Stromal cell of bone marrow (primary cell): ENCODE measurements at regions not wholly inside any gene's neighbourhood (a gene's known extent, or its start where the extent isn't known, plus 50 kb on each side); places are given as distances from the start of the nearest gene placed in this dataset.
A peak's percentile ranks its signal among the peaks of the same experiment; 100 is the strongest.
"Not testable (repeated sequence)": the region's sequence is repeated elsewhere in the genome, so short reads cannot be mapped to it uniquely, and the experiment has no call there.

Experiments
- DNase-seq: peaks from one replicate; pipeline ENCODE4 v3.0.0-alpha.2; 2012; ENCODE audit warnings: low read depth

- no peak for DNase-seq
These were observed 115.0 kb upstream of the TBL1X start for GRCh38 chrX:9349572-9350494.

DNA sequence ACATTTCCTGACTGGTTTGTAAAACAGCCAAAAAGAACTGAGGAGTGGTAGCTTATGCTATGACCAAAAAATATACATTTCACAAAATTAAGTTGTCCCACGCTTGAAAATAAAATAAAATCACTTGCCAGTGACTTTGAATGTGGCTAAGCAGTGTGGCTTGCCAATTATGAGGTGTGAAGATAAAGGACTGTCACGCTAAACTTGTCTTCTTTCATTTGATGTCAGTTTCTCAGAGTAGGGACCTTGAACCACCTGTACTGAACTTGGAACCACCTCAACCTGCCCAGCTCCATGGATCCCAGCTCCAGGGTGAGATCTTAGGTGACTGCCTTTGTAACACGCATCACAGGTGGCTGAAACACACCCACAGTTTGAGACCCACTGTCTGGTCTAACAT, 113.7 kb upstream of the TBL1X start:
- no peak for DNase-seq

DNA sequence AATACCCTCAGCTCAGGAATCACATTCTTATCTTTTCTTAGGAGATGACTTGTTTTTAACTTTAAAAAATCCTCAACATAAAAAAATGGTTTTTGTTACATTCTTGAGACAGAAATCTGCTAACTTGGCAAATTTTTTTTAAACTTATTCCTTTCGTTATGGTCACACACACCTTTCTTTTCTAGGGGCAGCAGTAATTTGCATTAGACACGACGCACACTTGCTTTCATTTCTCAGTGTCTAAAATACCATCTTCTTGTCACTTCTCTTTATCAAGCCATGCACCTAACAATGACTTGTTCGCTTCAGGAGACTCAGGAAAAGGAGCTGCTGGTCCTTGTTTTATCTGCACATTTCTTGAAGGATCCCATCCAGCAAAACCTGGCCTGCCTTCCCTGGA, 112.6 kb upstream of the TBL1X start:
- no peak for DNase-seq

- DNase-seq, result peak; percentile 61
These were observed 112.0 kb upstream of the TBL1X start for GRCh38 chrX:9352694-9353411.

GRCh38 chrX:9354918-9355317, 109.9 kb upstream of the TBL1X start:
- no peak for DNase-seq

DNA sequence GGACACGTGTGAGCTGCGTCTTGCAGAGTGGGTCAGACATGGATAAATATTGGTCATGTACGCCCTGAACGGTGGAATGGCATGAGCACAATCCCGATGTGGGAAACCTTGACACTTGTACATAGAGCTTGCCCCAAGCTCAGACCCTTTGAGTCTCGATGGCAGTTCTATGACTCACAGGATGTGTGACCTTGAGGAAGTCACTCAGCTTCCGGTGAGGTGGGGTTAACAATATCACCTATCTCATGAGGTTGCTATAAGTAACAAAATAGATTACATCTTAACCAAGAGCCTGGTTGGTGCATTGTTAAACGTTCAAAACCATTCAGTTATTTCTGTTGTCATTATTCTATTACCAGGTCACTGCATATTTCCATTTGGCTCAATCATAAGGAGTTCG, 109.1 kb upstream of the TBL1X start:
- DNase-seq, result no peak

DNA sequence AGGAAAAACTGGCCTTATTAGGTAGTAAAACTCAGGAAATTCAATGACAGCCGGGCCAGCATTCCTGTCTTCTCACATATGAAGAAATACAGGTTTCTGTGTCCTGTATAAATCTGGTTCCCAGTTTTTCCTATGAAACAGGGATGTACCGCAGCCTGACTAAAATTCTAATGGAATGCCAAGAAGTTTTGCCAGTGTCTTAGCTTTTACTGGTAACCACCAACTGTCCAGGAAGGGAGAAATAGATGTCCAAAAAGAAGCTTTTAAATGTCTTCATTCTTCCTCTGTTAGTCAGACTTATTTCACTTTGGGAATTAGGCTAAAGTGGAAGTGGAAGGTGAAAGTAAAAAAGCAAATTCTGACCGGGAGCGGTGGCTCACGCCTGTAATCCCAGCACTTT, 108.0 kb upstream of the TBL1X start:
- DNase-seq, result no peak

DNA sequence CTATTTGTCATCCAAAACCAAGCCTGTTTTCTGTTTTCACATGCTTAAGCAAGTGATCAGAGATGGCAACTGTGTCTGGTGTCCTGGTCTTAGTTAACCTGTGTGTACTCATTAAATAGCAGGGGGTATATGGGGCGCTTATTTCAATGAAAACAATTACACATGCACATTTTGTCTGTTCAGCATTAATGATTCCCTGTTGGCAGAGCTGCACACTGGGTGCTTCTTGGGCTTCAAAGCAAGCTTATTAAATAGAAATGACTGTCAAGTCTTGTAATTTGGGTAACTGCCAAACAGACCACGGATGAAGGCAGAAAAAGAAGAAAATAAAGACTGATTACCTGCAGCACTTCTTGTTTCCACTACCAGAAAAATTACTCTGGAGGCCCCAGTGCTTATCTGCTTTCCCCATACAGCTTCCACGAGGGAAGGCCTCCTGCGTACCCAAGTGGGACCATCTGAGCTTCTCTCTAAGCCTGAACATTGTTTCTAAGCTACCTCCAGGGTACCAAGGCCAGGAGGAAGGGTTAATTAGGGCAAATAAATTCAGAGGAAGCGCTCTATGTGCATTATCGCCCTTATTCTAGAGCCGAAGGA, 107.2 kb upstream of the TBL1X start:
- DNase-seq, result no peak

- DNase-seq, result no peak
These were observed 102.4 kb upstream of the TBL1X start for GRCh38 chrX:9362363-9362928.

DNA sequence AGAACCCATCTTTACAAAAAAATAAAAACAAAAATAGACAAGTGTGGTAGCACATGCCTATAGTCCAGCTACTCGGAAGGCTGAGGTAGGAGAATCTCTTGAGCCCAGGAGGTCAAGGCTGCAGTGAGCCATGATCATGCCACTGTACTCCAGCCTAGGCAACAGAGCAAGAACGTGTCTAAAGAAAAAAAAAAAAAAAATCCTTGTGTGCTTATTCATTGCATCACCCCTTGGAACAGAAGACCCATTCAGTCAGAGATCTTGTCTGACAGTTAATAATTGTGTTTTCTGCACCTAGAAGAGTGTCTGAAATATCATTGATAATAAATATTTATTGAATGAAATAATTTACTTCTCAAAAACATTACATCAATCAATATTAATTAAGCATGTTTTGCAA, 97.4 kb upstream of the TBL1X start:
- no peak for DNase-seq

DNA sequence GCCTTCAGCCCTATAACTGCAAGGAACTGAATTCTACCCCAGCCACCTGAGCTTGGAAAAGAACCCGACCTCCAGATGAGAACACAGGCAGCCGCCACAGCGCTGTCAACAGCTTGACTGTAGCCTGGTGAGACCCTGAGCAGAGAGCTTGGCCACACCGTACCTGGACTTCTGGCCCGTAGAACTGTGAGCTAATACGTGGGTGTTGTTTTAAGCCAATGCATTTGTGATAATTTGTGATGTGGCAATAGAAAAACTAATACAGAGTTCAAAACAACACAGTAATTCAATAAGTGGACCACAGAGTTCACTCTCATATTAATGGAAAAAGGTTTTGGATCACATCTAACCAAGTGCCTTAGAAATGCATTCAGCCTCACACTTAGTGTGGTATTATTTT, 96.6 kb upstream of the TBL1X start:
- DNase-seq, result no peak

DNA sequence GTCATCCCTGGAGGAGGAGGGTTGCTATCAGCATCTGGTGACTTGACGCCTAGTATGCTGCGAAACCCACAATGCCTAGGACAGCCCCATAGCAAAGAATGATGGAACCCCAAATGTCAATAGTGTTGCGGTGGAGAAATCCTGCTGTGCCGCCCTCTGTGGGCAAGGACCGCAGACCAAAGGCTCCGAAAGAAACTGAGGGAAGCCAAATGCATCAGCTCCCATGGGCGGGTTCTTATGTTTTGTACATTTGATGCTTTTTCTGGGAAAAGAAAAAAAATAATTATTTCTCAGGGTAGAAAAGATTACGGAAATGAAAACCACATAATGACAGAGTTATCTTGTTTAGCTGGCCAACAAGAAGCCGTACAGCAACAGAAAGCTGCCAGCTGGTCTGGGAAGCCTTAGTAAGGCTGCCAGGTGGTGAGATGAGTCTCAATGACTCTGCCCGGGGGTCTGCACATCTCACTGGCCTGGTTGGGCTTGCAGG, 95.0 kb upstream of the TBL1X start:
- peak; percentile 37 for DNase-seq

GRCh38 chrX:9370893-9371292, 94.0 kb upstream of the TBL1X start:
- peak; percentile 68 for DNase-seq

- DNase-seq, result no peak
These were observed 92.0 kb upstream of the TBL1X start for GRCh38 chrX:9372866-9373265.

DNA sequence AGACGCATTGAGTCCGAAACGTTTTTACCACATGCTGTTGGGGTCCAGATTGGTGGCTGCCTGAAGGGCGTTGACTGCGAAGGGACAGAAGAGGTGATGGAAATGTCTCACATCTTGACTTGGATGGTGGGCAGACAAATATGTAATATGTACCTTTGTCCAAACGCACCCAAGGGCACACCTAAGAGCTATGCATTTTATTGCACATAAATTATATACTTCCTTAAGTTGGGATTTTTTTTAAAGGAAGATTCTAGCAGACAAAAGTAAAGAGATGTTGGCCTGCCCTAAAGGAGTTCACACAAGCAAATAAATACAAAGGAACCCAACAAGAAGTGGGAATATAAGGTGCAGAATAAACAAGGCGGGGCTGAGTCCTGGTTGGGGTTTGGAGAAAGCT, 91.1 kb upstream of the TBL1X start:
- no peak for DNase-seq

DNA sequence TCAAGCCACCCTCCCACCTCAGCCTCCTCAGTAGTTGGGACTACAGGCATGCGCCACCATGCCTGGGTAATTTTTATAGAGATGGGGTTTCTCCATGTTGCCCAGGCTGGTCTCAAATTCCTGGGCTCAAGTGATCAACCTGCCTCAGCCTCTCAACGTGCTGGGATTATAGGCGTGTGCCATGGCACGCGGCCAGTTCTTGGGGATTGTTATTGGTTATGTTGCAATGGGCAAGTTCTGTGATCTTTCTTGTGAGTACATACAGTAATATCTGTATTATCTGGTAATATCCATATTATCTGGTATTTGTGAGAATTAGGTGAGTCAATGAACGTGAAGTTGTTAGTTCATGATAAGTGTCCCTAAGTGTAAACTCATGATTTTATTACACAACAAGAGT, 90.3 kb upstream of the TBL1X start:
- DNase-seq, result no peak

GRCh38 chrX:9376111-9376510, 88.7 kb upstream of the TBL1X start:
- no peak for DNase-seq

DNA sequence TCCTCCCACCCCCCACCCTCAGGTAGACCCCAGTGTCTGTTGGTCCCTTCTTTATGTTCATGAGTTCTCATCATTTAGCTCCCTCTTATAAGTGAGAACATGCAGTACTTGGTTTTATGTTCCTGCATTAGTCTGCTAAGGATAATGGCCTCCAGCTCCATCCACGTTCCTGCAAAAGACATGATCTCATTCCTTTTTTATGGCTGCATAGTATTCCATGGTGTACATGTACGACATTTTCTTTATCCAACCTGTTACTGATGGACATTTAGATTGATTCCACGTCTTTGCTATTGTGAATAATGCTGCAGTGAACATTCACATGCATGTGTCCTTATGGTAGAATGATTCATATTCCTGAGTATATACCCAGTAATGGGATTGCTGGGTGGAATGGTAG, 87.6 kb upstream of the TBL1X start:
- not testable (repeated sequence) for DNase-seq

DNA sequence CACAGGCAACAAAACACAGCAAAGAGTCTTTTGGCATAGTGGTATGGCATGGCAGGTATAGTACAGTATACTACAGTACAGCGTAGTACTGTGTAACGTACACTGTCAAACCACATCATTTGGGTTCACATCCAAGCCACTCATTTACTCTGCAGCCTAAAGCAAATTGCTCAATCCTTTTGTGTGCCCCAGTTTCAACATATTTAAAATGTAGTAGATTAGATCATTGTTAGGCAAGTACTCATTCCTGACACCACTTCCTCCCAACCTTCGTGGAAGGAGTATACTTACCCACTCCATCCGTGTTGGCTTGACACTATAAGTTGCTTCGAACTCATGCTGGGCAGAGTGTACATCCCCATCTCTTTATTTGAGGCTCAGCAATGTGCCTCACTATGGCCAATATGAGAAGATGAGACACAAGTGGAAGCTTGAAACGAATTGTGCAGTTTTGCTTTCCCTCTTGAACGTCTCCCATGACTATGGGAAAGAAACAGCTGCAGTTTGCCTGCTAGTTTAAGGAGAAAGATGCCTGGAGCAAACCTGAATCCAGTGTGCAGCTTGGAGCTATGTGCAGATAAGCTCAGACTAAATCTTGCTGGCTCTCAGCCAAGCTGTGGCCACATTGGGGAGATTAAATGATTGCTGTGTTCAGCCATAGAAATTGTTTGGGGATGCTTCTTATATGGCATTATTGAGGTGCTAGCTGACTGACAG, 85.7 kb upstream of the TBL1X start:
- no peak for DNase-seq

- DNase-seq, result no peak
These were observed 84.9 kb upstream of the TBL1X start for GRCh38 chrX:9379697-9380551.

- no peak for DNase-seq
These were observed 81.2 kb upstream of the TBL1X start for GRCh38 chrX:9383655-9384054.
